ENCODE measurements at regions not wholly inside any gene's neighbourhood (a gene's known extent, or its start where the extent isn't known, plus 50 kb on each side); places are given as distances from the start of the nearest gene placed in this dataset.

GRCh38 chr5:56617998-56618397, 197.4 kb upstream of the MAP3K1 start:
- DNase-seq: no peak

- DNase-seq: peak; percentile 83
These were observed 198.7 kb upstream of the MAP3K1 start for GRCh38 chr5:56616454-56617160.

- DNase-seq: peak; percentile 77
These were observed 199.8 kb upstream of the MAP3K1 start for GRCh38 chr5:56615361-56616153.

- no peak for DNase-seq
These were observed 202.6 kb upstream of the MAP3K1 start for GRCh38 chr5:56612759-56613158.

- no peak for DNase-seq
These were observed 203.0 kb upstream of the MAP3K1 start for GRCh38 chr5:56612353-56612752.

GRCh38 chr5:56610093-56610698, 205.2 kb upstream of the MAP3K1 start:
- no peak for DNase-seq

GRCh38 chr5:56608217-56608925, 207.0 kb upstream of the MAP3K1 start:
- no peak for DNase-seq

GRCh38 chr5:56607551-56607950, 207.8 kb upstream of the MAP3K1 start:
- DNase-seq: no peak

- no peak for DNase-seq
These were observed 208.3 kb upstream of the MAP3K1 start for GRCh38 chr5:56607074-56607473.

- DNase-seq: no peak
These were observed 209.2 kb upstream of the MAP3K1 start for GRCh38 chr5:56606192-56606591.

GRCh38 chr5:56605231-56605630, 210.1 kb upstream of the MAP3K1 start:
- no peak for DNase-seq

- no peak for DNase-seq
These were observed 213.7 kb upstream of the MAP3K1 start for GRCh38 chr5:56601641-56602071.

- no peak for DNase-seq
These were observed 216.4 kb upstream of the MAP3K1 start for GRCh38 chr5:56598941-56599340.

- no peak for DNase-seq
These were observed 219.2 kb upstream of the MAP3K1 start for GRCh38 chr5:56596155-56596554.

- DNase-seq: no peak
These were observed 219.8 kb upstream of the MAP3K1 start for GRCh38 chr5:56595566-56595965.

GRCh38 chr5:56594792-56595191, 220.6 kb upstream of the MAP3K1 start:
- DNase-seq: no peak

GRCh38 chr5:56591081-56591480, 224.3 kb upstream of the MAP3K1 start:
- peak; percentile 1 for DNase-seq

- no peak for DNase-seq
These were observed 225.9 kb upstream of the MAP3K1 start for GRCh38 chr5:56589481-56589860.

GRCh38 chr5:56588636-56589480, 226.5 kb upstream of the MAP3K1 start:
- DNase-seq: no peak

GRCh38 chr5:56588131-56588487, 227.2 kb upstream of the MAP3K1 start:
- no peak for DNase-seq

- DNase-seq: no peak
These were observed 227.8 kb upstream of the MAP3K1 start for GRCh38 chr5:56587381-56588130.
